Iris pigment epithelial cell (primary cell): ENCODE measurements at regions not wholly inside any gene's neighbourhood (a gene's known extent, or its start where the extent isn't known, plus 50 kb on each side); places are given as distances from the start of the nearest gene placed in this dataset.

Experiments
- DNase-seq: peaks from one replicate; pipeline ENCODE4 v3.0.0-alpha.2; 2011; ENCODE audit warnings: low read depth

- DNase-seq = no peak
These were observed 89.9 kb upstream of the MAGI1 start for GRCh38 chr3:66128623-66129022.

- peak; percentile 68 for DNase-seq
These were observed 82.6 kb upstream of the MAGI1 start for GRCh38 chr3:66121318-66121717.

- peak; percentile 98 for DNase-seq
These were observed 77.3 kb upstream of the MAGI1 start for GRCh38 chr3:66115858-66116654.

- DNase-seq = no peak
These were observed 74.8 kb upstream of the MAGI1 start for GRCh38 chr3:66113542-66113941.

GRCh38 chr3:66110840-66111239, 72.1 kb upstream of the MAGI1 start:
- DNase-seq = peak; percentile 63

GRCh38 chr3:66107855-66108254, 69.1 kb upstream of the MAGI1 start:
- DNase-seq = peak; percentile 73

DNA sequence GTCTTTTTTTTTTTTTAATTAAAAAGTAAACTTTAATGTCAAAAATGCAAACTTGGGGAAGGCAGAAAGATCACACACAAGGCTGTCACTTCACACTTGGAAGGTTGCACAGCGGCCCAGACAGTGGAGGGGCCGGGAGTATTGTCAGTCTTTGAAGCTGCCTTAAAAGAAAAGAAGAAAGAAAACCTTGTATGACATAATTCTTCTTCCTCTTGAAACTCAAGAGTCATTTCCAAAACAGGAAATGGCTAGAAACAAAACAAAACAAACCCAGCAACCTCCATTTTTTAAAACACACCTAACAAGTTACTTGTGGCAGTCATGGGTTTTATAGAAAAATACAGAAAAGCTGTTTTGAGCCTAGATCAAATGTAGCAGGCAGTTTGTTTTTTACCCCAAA, 68.1 kb upstream of the MAGI1 start:
- peak; percentile 29 for DNase-seq

- no peak for DNase-seq
These were observed 65.8 kb upstream of the MAGI1 start for GRCh38 chr3:66104535-66104934.

- no peak for DNase-seq
These were observed 65.0 kb upstream of the MAGI1 start for GRCh38 chr3:66103729-66104128.

DNA sequence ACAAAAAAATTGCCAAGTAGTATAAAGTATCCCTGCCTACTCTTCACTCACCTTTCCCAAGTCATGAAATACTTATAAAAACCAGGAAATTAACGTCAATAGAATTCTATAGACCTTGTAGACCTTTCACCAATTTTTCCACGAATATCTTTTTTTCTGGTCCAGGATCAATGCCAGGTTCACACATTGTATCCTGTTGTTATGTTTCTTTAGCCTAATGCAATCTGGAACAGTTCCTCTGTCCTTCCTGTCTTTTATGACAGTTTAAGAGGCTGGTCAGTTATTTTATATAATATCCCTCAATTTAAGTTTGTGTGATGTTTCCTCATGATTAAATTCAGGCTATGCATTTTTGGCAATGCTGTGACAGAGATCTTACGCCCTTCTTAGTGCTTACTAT, 63.2 kb upstream of the MAGI1 start:
- DNase-seq = no peak

- no peak for DNase-seq
These were observed 60.9 kb upstream of the MAGI1 start for GRCh38 chr3:66099541-66100065.

DNA sequence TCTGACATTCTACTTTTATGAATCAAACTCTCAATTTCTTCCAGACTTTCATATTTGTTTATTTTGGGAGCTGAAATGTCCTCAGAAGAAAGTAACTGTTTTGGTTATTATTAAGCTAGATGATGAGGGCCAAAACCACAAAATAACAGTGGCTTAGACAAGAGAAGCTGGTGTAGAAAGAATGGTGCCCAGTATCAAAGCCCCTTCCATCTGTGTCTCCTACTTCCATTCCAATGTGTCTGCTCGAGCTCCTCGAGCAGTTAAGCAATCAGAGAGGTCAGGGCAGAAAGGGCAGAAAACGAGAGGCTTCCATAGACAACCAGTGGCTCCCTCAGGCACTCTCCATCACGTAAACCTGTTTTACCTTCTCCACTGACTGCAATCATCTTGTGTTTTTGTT, 59.7 kb upstream of the MAGI1 start:
- DNase-seq = peak; percentile 71

DNA sequence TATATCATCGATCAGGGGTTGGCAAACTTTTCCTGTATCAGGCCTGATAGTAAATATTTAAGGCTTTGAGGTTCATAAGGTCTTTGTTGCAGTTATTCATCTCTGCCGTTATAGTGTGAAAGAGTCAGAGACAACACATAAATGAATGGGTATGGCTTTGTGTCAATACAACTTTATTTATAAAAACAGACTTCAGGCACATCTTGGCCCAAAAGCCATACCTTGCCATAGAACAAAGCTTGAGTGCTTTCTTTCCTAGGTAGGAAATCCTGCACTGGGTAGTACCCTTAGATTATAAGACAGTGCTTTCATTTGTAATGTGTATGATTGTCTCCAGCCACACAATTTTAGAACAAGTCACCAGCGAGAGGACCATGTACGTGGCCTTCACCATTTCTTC, 58.9 kb upstream of the MAGI1 start:
- DNase-seq = no peak

- DNase-seq = no peak
These were observed 56.7 kb upstream of the MAGI1 start for GRCh38 chr3:66095295-66096001.

GRCh38 chr3:66093981-66094380, 55.3 kb upstream of the MAGI1 start:
- DNase-seq = no peak

DNA sequence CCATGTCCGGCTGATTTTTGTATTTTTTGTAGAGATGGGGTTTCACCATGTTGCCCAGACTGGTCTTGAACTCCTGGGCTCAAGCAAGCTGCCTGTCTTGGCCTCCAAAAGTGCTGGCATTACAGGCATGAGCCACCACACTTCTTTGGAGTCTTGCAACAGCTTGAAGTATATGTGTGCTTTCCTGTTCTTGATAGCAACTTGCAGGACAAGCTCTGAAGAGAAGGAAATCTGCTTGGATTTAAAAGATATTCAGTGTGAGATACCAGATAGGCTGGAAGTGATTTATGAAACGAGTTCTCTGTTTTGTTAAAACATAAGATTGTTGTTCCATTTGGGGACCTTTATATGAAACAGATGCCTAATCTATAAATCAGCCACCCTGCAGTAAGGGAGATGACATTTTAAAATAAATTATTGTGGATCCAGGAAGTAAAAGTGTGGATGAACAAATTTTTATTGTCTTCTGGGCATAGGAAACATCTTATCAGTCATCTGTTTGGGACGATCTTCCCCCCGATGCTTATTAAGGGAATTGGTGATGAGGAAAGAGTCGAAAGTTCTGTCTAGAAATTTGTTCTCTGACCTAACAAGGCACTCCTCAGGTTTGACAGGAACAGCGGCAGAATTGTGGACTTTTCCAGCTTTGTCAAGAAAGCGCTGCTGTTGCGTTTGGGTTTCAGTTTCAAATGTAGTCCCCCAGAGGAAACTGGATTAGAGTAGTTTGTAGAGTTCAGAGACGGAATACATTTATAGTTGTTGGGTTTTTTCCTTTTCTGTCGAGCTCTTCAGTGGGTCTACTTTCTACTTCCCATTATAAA, 53.7 kb upstream of the MAGI1 start:
- no peak for DNase-seq
